Sciatic nerve (tissue), 2 donors: ENCODE measurements at regions not wholly inside any gene's neighbourhood (a gene's known extent, or its start where the extent isn't known, plus 50 kb on each side); places are given as distances from the start of the nearest gene placed in this dataset.
"Not testable (repeated sequence)": the region's sequence is repeated elsewhere in the genome, so short reads cannot be mapped to it uniquely, and the experiment has no call there.

Experiments
- ATAC-seq: fragments of 200-7000 bp; cut with Tn5 transposase; one replicate; pipeline ENCODE4 v1.9.1; 2020; ENCODE audit warnings: mild to moderate bottlenecking, moderate library complexity
- DNase-seq: peaks from one replicate; pipeline ENCODE4 v3.0.0-alpha.2; 2020; ENCODE audit warnings: low spot score
- intact Hi-C: fragments of 100-400 bp; cut with DNase I; formaldehyde crosslinking; loops from one replicate; pipeline ENCODE4 v1.14.2; 2022
- donor health status: DM: no; HTN: no; CAD: no.
- donor health status: DM: no; HTN: no; CAD: no.

DNA sequence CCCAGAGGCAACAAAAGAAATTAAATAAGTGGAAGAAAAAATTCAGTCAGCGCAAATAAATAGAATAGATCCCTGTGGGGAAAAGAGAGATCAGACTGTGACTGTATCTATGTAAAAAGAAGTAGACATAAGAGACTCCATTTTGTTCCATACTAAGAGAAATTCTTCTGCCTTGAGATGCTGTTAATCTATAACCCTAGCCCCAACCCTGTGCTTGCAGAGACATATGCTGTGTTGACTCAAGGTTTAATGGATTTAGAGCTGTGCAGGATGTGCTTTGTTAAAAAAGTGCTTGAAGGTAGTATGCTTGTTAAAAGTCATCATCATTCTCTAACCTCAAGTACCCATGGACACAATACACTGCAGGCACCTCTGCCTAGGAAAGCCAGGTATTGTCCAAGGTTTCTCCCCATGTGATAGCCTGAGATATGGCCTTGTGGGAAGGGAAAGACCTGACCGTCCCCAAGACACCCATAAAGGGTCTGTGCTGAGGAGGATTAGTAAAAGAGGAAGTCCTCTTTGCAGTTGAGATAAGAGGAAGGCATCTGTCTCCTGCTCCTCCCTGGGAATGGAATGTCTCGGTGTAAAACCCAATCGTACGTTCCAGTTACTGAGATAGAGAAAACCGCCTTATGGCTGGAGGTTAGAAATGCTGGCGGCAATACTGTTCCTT is 161.8 kb downstream of the GPX5 start:
- intact Hi-C loops, DNase-seq, ATAC-seq: not testable (repeated sequence)

DNA sequence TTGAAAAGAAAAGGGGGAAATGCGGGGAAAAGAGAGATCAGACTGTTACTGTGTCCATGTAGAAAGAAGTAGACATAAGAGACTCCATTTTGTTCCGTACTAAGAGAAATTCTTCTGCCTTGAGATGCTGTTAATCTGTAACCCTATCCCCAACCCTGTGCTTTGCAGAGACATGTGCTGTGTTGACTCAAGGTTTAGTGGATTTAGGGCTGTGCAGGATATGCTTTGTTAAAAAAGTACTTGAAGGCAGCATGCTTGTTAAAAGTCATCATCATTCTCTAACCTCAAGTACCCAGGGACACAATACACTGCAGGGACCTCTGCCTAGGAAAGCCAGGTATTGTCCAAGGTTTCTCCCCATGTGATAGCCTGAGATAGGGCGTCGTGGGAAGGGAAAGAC is 166.3 kb downstream of the GPX5 start:
- DNase-seq, intact Hi-C loops, ATAC-seq: not testable (repeated sequence)

DNA sequence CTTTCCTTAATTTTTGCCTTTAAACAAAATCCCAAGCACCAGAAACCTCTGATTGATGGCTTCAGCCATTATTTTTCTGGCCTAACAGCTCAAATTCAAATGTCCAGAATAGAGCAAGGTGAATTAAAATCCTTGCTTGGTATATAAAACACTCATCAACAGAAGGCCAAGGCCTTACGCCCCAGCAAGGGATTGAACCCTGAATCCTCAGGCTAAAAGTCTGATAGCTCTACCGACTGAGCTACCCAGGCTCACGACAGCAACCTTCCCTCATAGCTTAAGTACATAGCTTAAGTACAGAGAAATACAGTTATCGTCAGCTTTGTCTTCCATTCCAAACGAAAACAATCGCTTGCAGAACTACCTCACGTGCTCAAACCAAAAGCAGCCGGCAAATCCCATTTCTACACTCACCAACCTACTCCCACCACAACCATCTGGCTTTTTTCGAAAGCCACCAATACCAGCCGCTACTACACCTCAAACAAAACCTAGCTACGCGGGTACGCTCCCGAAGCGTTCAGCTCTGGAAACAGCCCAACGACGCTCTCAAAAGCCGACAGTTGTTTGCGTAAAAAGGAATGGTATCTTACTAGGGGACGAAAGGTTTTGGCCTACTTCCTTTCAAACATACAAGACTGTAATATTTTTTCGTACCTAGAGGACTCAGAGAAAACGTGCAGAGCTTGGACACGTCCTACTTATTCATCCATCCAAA is 167.5 kb downstream of the GPX5 start:
- no peak for DNase-seq
- no peak for ATAC-seq

DNA sequence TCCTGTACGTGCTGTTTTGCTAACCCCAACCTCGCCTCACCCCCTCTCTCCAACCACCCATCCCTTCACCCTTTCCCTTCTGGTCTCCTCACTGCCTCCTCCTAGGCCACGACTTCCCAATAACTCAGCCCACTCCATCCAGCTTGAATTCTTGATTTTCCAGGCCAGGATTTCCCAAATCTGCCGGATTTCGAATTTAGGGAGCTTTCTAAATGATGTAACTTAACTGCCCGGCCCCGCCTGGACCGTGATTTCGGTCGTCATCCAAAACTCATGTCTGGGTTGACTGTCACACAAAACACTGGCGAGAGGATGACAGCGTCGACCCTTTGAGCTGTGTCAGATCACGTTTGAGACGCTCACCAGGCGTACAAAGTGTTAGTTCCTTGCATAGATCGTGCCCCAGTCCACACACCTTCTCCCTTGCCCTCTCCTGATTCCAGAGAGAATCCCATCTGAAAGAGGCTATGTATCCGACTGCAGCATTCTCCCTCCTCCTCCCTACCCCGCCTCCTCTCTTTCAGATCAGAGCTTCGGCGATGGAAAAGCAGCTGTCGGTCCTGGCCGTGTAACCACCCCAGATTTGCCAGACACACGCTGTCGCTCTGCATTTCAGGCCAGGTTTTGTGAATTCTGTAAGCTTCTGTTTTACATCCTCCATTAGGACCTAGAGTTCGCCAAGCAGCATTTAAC is 168.2 kb downstream of the GPX5 start:
- no peak for ATAC-seq
- intact Hi-C loops: no loop called here
- no peak for DNase-seq

More for the DNA sequence above, 167.5 kb downstream of the GPX5 start:
- intact Hi-C loops: no loop called here

DNA sequence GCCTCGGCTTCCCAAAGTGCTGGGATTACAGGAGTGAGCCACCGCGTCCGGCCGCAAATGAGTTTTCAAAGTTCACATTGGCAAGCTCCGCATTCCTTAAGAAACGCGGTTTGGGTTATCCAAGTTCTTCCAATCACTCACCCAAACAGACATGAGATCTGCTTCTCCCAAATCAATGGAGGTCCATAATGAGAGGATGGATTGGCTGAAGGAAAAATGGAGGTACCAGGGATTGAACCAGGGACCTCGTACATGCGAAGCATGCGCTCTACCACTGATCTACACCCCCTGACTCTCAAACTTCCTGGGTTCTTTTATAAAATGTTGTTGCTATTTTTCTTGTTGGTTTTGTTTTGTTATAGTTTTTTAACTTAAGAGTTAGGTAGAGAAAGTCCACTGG is 170.0 kb downstream of the GPX5 start:
- ATAC-seq: no peak
- no peak for DNase-seq
- intact Hi-C loops: no loop called here

DNA sequence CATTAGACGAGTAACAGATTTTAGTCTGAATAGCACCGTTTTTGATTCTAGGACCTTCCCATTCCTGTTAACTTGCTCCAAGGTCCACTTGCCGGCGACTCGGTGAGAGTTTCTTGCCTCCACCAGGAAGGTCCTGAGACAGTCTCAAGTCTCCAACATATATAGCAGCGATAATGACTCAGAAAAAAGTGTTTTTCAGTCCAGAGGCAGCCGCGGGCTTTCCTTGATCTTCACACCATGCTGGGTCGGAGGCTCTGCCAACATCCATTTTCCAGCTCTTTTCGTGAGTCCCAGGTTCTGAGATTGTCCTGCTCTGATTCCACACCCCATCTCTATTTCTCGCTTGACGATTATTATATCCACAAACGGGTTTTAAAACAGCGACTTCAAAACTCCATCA is 170.5 kb downstream of the GPX5 start:
- no peak for ATAC-seq
- intact Hi-C loops: no loop called here
- DNase-seq: no peak

DNA sequence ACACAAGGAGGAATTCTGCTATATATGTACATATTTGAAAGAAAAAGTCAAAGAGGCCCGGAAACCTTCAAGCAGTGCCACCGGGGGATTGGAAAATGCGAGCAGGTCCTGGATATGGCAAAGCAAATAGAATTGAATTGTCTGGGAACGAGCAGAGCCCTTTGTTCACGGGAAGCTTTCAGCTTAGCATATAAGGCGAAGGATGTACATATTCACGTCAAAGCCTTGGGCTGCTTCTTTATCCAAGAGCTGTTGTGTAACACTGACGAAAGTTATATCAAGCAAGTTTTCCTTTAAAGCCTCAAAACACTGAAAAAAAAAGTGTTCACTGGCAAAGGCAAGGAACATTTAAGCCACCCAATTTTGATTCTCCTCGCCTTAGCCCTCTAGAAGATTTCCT is 171.0 kb downstream of the GPX5 start:
- intact Hi-C loops: no loop called here
- ATAC-seq (no peak), DNase-seq (no peak)

DNA sequence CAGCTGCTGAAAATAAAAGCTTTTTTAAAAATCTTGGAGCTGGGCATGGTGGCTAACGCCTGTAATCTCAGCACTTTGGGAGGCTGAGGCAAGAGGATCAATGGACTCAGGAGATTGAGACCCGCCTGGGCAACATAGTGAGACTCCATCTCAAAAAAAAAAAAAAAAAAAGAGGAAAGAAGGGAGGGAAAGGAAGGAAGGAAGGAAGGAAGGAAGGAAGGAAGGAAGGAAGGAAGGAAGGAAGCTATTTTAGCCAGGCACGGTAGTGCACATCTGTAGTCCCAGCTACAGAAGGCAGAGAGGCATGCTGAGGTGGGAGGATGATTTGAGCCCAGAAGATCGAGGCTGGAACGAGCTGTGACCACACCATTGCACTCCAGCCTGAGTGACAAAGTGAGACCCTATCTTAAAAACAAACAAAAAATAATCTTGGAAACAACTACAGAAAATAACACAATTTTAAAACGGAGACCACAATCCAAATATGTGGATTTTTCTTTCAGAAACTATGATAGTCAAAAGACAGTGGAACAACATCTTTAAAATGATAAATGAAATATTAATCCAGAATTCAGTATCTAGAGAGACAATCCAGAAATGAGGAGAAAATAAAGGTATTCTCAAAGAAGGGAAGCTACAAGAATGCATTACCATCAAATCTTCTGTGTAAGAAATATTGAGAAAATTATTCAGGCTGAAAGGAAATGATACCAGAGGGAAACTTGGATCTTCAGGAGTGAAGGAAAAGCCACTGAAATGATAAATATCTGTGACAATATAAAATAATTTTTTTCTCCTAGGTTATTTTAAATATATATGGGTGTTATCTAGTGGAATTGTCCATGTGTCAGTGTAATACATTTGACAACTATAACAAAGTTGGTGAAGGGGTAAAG is 182.0 kb downstream of the GPX5 start:
- intact Hi-C loops: no loop called here
- ATAC-seq: no peak

DNA sequence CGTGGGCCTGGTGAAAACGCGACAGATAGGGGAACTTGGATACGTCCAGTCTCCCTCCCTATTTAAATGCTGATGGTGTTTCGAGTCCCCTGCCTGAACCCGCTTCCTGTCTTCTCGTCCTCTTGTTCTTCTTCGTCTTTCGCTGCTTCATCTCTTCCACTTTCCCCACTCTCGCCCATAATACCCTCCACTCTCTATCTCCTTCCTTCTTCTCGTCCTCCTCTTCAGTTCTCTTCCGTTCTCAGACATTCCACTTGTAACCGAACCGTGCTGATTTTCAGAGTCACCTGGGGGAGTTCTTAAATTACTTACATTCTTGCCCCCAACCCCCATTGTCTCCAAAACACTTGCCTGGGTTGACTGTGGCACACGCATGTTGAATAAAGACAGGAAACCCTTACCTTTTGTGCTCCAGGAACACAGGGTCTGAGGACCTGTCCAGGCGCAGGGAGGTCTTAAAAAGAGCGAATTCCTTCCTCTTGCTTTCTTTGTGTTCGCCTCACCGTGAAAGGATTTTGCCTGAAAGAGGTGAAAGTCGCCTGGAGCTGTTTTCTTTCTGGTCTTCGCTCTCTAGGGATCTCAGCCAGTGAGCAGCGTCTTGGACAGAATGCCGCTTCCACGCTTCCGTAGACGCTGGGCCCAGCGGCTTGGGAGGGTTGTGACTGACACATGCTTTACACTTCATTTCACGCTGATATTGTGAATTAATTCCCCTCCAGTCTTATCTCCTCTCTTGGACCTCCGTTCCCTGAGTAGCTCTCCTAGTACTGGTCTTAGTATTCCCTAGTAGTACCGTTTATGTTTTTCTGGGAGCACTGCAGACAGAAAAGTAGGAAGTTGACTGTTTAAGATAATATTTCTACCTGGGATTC is 184.0 kb downstream of the GPX5 start:
- intact Hi-C loops: no loop called here
- ATAC-seq (no peak), DNase-seq (no peak)

More for the DNA sequence above, 182.0 kb downstream of the GPX5 start:
- no peak for DNase-seq

DNA sequence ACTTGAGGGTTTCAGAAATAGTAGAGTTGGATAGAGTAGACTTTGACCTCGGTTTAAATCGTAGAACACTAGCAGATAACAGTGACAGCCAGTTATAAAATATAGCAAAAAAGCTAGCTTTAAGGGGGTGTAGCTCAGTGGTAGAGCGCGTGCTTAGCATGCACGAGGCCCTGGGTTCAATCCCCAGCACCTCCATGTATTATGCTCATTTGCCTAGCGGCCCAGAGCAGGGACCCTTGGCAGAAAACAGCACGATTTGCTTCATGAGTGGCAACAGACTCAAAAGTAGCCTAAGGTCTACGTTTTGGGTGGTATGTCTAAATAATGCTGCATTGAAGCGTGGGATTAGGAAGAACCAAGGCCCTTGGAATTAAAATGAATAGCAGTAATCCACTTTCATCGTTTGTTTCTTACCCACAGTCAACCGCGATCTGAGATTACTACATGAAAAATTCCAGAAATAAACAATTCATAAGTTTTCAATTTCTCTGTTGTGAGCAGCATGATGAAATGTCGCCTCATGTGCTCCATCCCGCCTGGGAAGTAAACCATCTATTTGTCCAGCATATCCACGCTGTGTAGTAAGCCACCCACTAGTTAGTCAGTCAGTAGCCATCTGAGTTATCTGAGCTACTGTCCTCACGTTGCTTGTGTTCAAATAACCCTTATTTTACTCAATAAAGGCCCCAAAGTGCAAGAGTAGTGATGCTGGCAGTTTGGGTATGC is 184.9 kb downstream of the GPX5 start:
- DNase-seq: no peak
- no peak for ATAC-seq
- intact Hi-C loops: no loop called here

DNA sequence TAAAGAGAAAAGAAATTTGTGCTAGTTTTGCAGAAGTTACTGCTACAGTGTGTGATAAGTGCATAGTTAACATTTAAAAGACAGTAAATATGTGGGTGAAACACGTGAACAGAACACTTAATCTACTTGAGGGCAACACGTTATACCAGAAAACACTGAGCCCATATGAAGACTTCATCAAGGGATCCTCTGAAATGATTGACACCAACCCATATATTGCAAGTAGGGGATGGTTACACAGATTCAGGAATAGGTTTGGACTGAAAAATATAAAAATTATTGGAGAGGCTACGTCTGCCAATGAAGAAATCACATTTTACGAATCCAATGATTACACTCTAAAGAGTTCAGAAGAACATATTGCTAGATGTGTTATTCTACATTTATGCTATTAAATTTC is 185.6 kb downstream of the GPX5 start:
- intact Hi-C loops: no loop called here
- DNase-seq: no peak

DNA sequence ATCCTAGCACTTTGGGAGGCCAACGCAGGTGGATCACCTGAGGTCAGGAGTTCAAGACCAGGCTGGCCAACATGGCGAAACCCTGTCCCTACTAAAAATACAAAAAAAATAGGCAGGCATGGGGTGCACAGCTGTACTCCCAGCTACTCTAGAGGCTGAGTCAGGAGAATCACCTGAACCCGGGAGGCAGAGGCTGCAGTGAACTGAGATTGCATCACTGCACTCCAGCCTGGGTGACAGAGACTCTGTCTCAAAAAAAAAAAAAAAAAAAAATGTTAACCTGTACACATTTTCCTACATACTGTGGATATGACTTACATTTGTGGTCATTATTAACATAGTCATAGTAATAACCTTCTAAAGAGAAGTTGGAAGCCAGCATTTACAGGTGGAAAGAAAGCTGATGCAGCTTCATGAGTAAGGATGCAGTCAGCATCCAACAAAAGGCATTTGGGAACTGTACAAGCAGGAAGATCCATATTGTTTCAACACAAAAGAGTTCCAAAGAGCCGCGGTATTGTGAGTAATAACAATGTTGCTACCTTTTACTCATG is 186.2 kb downstream of the GPX5 start:
- DNase-seq (no peak), ATAC-seq (no peak)
- intact Hi-C loops: no loop called here

More for the DNA sequence above, 185.6 kb downstream of the GPX5 start:
- no peak for ATAC-seq

DNA sequence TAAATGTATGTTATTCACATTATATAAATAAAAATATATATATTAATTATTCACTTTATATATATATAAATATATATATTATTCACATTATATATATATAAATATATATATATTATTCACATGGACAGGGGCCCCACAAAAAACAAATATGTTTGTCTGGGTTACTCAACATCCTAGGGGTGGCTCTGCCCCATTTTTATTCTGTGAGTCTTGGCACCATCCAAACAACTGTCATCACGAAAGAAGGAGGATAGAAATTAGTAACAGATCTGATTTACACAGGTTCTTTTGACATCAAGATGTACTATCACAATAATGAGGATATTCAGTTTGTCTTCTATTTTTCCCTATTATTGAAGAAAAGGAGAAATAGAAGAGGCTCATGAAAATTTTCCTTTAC is 187.3 kb downstream of the GPX5 start:
- DNase-seq (no peak), ATAC-seq (no peak)
- intact Hi-C loops: no loop called here

DNA sequence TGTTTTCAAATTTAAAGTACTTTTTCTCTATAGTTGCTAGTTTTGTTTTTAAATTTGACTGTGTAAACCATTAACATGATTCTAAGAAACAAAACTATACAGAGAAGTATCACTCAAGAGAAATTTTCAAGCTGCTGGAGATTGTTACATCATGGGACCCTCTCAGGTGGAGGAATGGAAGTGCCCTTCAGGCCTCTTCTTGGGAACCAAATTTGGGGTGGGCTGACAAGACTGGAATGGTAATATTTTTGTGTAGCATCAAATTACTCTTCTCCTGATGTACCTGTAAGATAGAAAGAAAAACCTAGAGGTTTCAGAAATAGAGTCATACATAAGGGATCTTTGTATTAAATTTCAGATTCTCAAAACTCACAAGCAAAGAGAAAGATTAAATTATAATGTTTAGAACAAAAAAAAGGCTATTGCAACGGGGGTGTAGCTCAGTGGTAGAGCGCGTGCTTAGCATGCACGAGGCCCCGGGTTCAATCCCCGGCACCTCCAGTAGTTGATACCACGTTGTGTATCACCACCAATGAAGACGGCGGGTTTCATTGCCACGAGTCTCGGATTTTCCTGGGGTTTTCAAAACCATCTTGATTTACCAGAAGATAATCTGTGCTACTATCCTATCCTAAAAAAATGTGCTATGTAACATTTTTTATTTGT is 193.7 kb downstream of the GPX5 start:
- ATAC-seq: no peak
- intact Hi-C loops: no loop called here
- no peak for DNase-seq

DNA sequence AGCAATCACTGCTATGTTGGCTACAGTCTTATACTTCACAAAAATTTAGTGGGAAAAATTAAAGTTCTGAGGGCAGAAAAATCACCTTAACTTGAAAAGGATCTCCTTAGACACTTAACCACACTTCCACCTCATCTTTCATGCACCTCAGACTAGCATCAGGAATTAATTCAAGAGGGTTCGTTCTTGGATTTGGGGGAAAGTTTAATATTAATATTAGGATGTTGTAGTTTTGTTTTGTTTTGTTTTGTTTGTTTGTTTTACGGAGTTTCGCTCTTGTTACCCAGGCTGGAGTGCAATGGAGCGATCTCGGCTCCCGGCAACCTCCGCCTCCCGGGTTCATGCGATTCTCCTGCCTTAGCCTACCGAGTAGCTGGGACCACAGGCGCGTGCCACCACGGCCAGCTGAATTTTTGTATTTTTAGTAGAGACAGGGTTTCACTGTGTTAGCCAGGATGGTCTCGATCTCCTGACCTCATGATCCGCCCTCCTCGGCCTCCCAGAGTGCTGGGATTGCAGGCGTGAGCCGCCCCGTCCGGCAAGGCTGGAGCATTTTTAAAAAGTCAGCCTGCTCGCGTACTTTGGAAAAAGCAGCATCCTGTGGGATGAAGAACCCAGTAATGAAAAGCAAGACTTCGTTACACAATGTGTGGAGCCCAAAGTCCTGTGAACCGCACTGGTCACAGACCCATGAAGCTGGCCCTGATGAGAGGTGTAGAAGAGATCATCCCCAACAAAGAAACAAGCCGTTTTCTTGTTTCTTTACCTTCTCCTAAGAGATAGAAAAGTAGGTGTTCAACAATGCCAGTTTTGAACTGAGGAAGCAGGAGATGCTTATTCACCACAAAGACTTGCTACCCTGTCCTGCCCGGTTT is 194.9 kb downstream of the GPX5 start:
- intact Hi-C loops: no loop called here
- DNase-seq: no peak
- ATAC-seq: no peak

DNA sequence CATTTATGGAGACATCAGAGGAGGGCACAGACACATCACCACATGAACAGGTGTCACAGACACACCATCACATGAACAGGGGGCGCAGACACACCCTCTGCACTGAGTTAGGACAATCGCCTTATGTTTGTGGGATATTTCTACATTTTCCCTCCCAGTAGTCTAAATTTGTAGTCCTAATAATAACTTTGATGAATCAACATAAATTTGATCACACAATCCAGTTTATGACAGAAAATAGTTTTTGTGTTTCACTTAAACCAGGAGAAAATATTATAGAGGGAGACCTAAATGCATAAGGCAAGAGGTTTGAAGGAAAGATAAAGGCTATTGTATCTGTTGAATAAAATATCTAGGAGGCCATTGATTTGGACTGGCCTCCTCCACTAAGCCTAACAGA is 195.7 kb downstream of the GPX5 start:
- DNase-seq (no peak), ATAC-seq (no peak)
- intact Hi-C loops: no loop called here
